KMS-11 (cell line): ENCODE measurements at regions not wholly inside any gene's neighbourhood (a gene's known extent, or its start where the extent isn't known, plus 50 kb on each side); places are given as distances from the start of the nearest gene placed in this dataset.

Experiments used
- H2AFZ ChIP-seq: fragments of 200-600 bp; sonication (generic); 2 replicates; pipeline ENCODE4 v1.6.1; 2016; ENCODE audit warnings: antibody characterized with exemption, mixed run types, low read depth
- H3K27ac ChIP-seq: fragments of 200-600 bp; sonication (generic); 2 replicates; pipeline ENCODE4 v1.6.1; 2016; ENCODE audit warnings: mild to moderate bottlenecking, mixed run types
- H3K27me3 ChIP-seq: fragments of 200-600 bp; sonication (generic); 2 replicates; pipeline ENCODE4 v1.6.1; 2017; ENCODE audit warnings: mild to moderate bottlenecking, low read depth, mixed run types, moderate library complexity; ENCODE audit not compliant: insufficient read depth
- H3K36me3 ChIP-seq: fragments of 200-600 bp; sonication (generic); 2 replicates; pipeline ENCODE4 v1.6.1; 2017; ENCODE audit warnings: mild to moderate bottlenecking, mixed run types; ENCODE audit not compliant: insufficient read depth
- H3K4me1 ChIP-seq: fragments of 200-600 bp; sonication (generic); 2 replicates; pipeline ENCODE4 v1.6.1; 2016; ENCODE audit warnings: mild to moderate bottlenecking, low read depth, mixed run types; ENCODE audit not compliant: poor library complexity, severe bottlenecking
- H3K4me2 ChIP-seq: fragments of 200-600 bp; sonication (generic); 2 replicates; pipeline ENCODE4 v1.7.0; 2016; ENCODE audit warnings: mild to moderate bottlenecking, mixed run types
- H3K4me3 ChIP-seq: fragments of 200-600 bp; sonication (generic); IDR thresholded peaks from 2 replicates; pipeline ENCODE4 v1.6.1; 2017; ENCODE audit warnings: low read depth, low read length, mixed read lengths; ENCODE audit not compliant: insufficient read depth
- H3K79me2 ChIP-seq: fragments of 200-600 bp; sonication (generic); 2 replicates; pipeline ENCODE4 v1.6.1; 2016; ENCODE audit warnings: low read depth, mixed run types; ENCODE audit not compliant: insufficient read depth
- H3K9ac ChIP-seq: fragments of 200-600 bp; sonication (generic); 2 replicates; pipeline ENCODE4 v1.6.1; 2016; ENCODE audit warnings: mild to moderate bottlenecking, mixed run types
- H4K20me1 ChIP-seq: fragments of 200-600 bp; sonication (generic); 2 replicates; pipeline ENCODE4 v1.6.1; 2016; ENCODE audit warnings: mild to moderate bottlenecking, mixed run types; ENCODE audit not compliant: insufficient read depth
- CTCF ChIP-seq: fragments of 200-600 bp; sonication (generic); conservative IDR thresholded peaks from 2 replicates; pipeline ENCODE4 v1.6.1; 2017; ENCODE audit warnings: low read depth, mild to moderate bottlenecking, antibody characterized with exemption, low read length, moderate library complexity, mixed read lengths

DNA sequence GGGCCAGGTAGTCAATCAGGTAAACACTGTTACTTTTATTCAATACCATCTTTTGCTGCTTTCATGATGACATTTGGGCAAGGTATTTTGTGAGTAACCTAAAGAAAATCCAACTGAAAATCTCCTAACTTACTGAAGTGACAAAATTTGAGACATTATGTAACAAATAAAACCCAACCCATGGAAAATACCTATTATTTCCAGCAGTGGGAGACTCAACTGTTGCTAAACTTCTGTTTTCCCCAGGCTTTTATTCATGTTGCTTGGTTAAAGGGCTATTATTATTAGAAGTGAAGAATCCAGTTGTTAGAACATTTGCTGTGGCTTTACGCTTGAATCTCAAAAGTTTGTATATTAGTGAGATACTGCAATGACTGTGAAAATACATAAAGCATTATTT is 215.9 kb downstream of the MDFIC start:
- Histone ChIP-seq H3K9ac (no peak overlapping the region), H3K4me3 (no peak overlapping the region), H3K4me1 (peaks cover 7% of the 10 kb centered on the region), H3K79me2 (no peaks in the 10 kb centered on the region), H3K27ac (no peak overlapping the region), H4K20me1 (no peaks in the 10 kb centered on the region), H2AFZ (no peak overlapping the region), H3K4me2 (no peak overlapping the region), H3K36me3 (no peaks in the 10 kb centered on the region), H3K27me3 (no peaks in the 10 kb centered on the region)
- no peak for TF ChIP-seq CTCF

GRCh38 chr7:115136796-115137443 is 215.0 kb downstream of the MDFIC start:
- Histone ChIP-seq H4K20me1 (no peaks in the 10 kb centered on the region), H3K36me3 (no peaks in the 10 kb centered on the region), H3K9ac (no peak overlapping the region), H3K4me1 (peaks cover 7% of the 10 kb centered on the region), H2AFZ (no peak overlapping the region), H3K4me3 (no peak overlapping the region), H3K79me2 (no peaks in the 10 kb centered on the region), H3K4me2 (no peak overlapping the region), H3K27ac (no peak overlapping the region), H3K27me3 (no peaks in the 10 kb centered on the region)
- no peak for TF ChIP-seq CTCF

DNA sequence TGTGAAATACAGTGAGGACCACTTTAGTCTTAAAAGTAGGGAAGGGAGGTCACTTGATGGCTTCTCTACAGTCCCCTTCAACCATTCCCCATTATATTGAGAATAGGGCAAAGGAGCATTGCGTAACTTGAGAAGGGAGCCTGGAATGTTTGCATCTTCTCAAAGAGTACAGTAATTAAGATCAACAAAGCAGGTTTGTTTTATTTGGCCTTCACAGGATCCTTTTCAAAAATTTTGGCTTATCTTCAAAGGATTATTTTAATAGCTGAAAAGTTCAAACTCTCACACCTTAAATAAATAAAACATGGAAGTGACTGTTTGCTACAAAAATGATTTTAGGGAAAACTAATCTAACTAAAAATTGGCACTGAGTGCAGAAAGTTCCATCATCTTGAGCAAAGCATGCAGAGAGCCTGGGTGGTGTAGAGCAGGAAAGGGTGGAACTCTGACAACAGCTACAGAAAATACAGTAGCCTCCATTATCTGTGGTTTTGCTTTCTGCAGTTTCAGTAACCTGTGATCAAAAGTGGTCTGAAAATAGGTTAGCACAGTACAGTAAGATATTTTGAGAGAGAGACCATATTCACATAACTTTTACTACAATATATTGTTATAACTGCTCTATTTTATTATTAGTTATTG is 214.0 kb downstream of the MDFIC start:
- Histone ChIP-seq H3K4me3 (no peak overlapping the region), H4K20me1 (no peaks in the 10 kb centered on the region), H3K9ac (no peak overlapping the region), H3K4me2 (no peak overlapping the region), H2AFZ (no peak overlapping the region), H3K27me3 (no peaks in the 10 kb centered on the region), H3K36me3 (no peaks in the 10 kb centered on the region), H3K4me1 (peaks cover 7% of the 10 kb centered on the region), H3K27ac (no peak overlapping the region), H3K79me2 (no peaks in the 10 kb centered on the region)
- TF ChIP-seq CTCF = no peak

- Histone ChIP-seq H3K9ac (no peak overlapping the region), H3K27me3 (no peaks in the 10 kb centered on the region), H3K4me2 (no peak overlapping the region), H2AFZ (no peak overlapping the region), H3K4me1 (peaks cover 7% of the 10 kb centered on the region), H3K36me3 (no peaks in the 10 kb centered on the region), H4K20me1 (no peaks in the 10 kb centered on the region), H3K79me2 (no peaks in the 10 kb centered on the region), H3K4me3 (no peak overlapping the region), H3K27ac (no peak overlapping the region)
- TF ChIP-seq CTCF = no peak
These were observed 213.3 kb downstream of the MDFIC start for GRCh38 chr7:115135146-115135545.
